ENCODE measurements at regions not wholly inside any gene's neighbourhood (a gene's known extent, or its start where the extent isn't known, plus 50 kb on each side); places are given as distances from the start of the nearest gene placed in this dataset.

- TF ChIP-seq ZMAT5 (CRISPR knock-in tag; IDR thresholded peaks at IDR 0.05; ENCODE audit: borderline replicate concordance, low read depth) (no peak), CTCF (CRISPR knock-in tag; IDR thresholded peaks at IDR 0.05) (no peak), ZNF737 (CRISPR knock-in tag; IDR thresholded peaks at IDR 0.05; ENCODE audit: borderline replicate concordance) (no peak)
These were observed 248.6 kb upstream of the SLITRK3 start for GRCh38 chr3:165444745-165445144.
